Fibroblast of skin of right quadriceps (primary cell): ENCODE measurements at regions not wholly inside any gene's neighbourhood (a gene's known extent, or its start where the extent isn't known, plus 50 kb on each side); places are given as distances from the start of the nearest gene placed in this dataset.

ENCODE experiments used
- DNase-seq: peaks from one replicate; pipeline ENCODE4 v3.0.0-alpha.2; 2013

GRCh38 chr3:165283328-165283727 lies 87.1 kb upstream of the SLITRK3 start:
- DNase-seq, result no peak

GRCh38 chr3:165279471-165279870 lies 83.3 kb upstream of the SLITRK3 start:
- DNase-seq, result no peak

- no peak for DNase-seq
These were observed 77.2 kb upstream of the SLITRK3 start for GRCh38 chr3:165273411-165273810.

- DNase-seq, result peak; percentile 10
These were observed 63.5 kb upstream of the SLITRK3 start for GRCh38 chr3:165259541-165260193.

GRCh38 chr3:165256554-165257065 lies 60.4 kb upstream of the SLITRK3 start:
- DNase-seq, result no peak

- peak; percentile 26 for DNase-seq
These were observed 58.6 kb upstream of the SLITRK3 start for GRCh38 chr3:165254812-165255211.
